ENCODE measurements at regions not wholly inside any gene's neighbourhood (a gene's known extent, or its start where the extent isn't known, plus 50 kb on each side); places are given as distances from the start of the nearest gene placed in this dataset.

- TF ChIP-seq CTCF (IDR thresholded peaks at IDR 0.05 in 8 of 11, conservative IDR thresholded peaks at IDR 0.05 in 3 of 11) (no peak), POLR2A (IDR thresholded peaks at IDR 0.05) (no peak), POLR2AphosphoS5 (IDR thresholded peaks at IDR 0.05) (no peak)
Measured at GRCh38 chr3:115272036-115272824, 125.1 kb upstream of the ZBTB20 start.

Measured in spleen (tissue), 7 donors.